Nephron progenitor cell (in vitro differentiated cells): ENCODE measurements at regions not wholly inside any gene's neighbourhood (a gene's known extent, or its start where the extent isn't known, plus 50 kb on each side); places are given as distances from the start of the nearest gene placed in this dataset.

ENCODE experiments used
- DNase-seq: peaks from one replicate; pipeline ENCODE4 v3.0.0; 2021
- H3K27ac Mint-ChIP-seq: 2 replicates; pipeline ENCODE4 v1.8.0; 2021; ENCODE audit warnings: mild to moderate bottlenecking, moderate library complexity, mixed read lengths
- H3K27me3 Mint-ChIP-seq: 2 replicates; pipeline ENCODE4 v1.8.0; 2021; ENCODE audit warnings: mild to moderate bottlenecking, low read depth, mixed read lengths; ENCODE audit not compliant: poor library complexity
- H3K36me3 Mint-ChIP-seq: 2 replicates; pipeline ENCODE4 v1.8.0; 2021; ENCODE audit warnings: low read depth, mixed read lengths
- H3K4me1 Mint-ChIP-seq: 2 replicates; pipeline ENCODE4 v1.8.0; 2021; ENCODE audit warnings: mixed read lengths
- H3K4me3 Mint-ChIP-seq: 2 replicates; pipeline ENCODE4 v1.8.0; 2021; ENCODE audit warnings: mild to moderate bottlenecking, moderate library complexity, mixed read lengths
- H3K9me3 Mint-ChIP-seq: 2 replicates; pipeline ENCODE4 v1.8.0; 2021; ENCODE audit warnings: mild to moderate bottlenecking, moderate library complexity, mixed read lengths
- TF ChIP-seq, protein P1 (sequence below): fragments of 200-600 bp; sonication (generic); IDR thresholded peaks from 2 replicates; pipeline ENCODE4 v1.5.0; 2021; ENCODE audit warnings: antibody characterized with exemption

GRCh38 chrX:121163443-121163842 is 116.0 kb downstream of the GLUD2 start:
- H3K9me3 Mint-ChIP-seq = peaks cover 22% of the 10 kb centered on the region
- H3K4me3 Mint-ChIP-seq = no peak overlapping the region
- H3K27ac Mint-ChIP-seq = no peak overlapping the region
- H3K27me3 Mint-ChIP-seq = peaks cover 2% of the 10 kb centered on the region
- no peaks in the 10 kb centered on the region for H3K36me3 Mint-ChIP-seq
- TF ChIP-seq, protein P1, sequence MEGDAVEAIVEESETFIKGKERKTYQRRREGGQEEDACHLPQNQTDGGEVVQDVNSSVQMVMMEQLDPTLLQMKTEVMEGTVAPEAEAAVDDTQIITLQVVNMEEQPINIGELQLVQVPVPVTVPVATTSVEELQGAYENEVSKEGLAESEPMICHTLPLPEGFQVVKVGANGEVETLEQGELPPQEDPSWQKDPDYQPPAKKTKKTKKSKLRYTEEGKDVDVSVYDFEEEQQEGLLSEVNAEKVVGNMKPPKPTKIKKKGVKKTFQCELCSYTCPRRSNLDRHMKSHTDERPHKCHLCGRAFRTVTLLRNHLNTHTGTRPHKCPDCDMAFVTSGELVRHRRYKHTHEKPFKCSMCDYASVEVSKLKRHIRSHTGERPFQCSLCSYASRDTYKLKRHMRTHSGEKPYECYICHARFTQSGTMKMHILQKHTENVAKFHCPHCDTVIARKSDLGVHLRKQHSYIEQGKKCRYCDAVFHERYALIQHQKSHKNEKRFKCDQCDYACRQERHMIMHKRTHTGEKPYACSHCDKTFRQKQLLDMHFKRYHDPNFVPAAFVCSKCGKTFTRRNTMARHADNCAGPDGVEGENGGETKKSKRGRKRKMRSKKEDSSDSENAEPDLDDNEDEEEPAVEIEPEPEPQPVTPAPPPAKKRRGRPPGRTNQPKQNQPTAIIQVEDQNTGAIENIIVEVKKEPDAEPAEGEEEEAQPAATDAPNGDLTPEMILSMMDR = no peak
- no peak for DNase-seq
- H3K4me1 Mint-ChIP-seq = peaks cover 17% of the 10 kb centered on the region

DNA sequence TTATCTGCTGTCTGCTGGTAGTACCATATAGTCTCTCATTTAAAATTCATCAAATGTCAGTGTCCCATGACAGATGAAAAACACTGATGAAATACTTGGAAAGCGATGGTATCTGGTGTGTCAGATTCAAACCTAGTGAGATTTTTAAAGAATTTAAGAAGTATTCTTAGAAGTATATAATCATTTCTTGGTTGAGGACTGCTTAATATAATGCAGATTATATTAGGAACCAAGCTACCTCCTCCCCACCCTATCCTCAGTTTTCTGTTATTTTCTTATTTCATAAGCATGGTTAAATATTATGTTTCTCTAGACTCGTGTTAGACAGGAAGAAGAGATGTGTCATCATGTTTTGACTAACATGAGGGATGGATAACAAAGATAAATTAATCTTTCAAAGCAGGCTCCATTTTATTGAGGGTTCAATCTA is 118.5 kb downstream of the GLUD2 start:
- TF ChIP-seq, protein P1 = no peak
- H3K4me1 Mint-ChIP-seq = peaks cover 11% of the 10 kb centered on the region
- no peak overlapping the region for H3K4me3 Mint-ChIP-seq
- DNase-seq = no peak
- H3K27me3 Mint-ChIP-seq = no peaks in the 10 kb centered on the region
- no peaks in the 10 kb centered on the region for H3K36me3 Mint-ChIP-seq
- no peak overlapping the region for H3K27ac Mint-ChIP-seq
- peaks cover 16% of the 10 kb centered on the region for H3K9me3 Mint-ChIP-seq

- no peaks in the 10 kb centered on the region for H3K27me3 Mint-ChIP-seq
- peaks cover 15% of the 10 kb centered on the region for H3K9me3 Mint-ChIP-seq
- H3K36me3 Mint-ChIP-seq = no peaks in the 10 kb centered on the region
- H3K27ac Mint-ChIP-seq = no peak overlapping the region
- H3K4me1 Mint-ChIP-seq = no peaks in the 10 kb centered on the region
- TF ChIP-seq, protein P1 = no peak
- DNase-seq = no peak
- H3K4me3 Mint-ChIP-seq = no peak overlapping the region
These were observed 122.0 kb downstream of the GLUD2 start for GRCh38 chrX:121169099-121170035.

DNA sequence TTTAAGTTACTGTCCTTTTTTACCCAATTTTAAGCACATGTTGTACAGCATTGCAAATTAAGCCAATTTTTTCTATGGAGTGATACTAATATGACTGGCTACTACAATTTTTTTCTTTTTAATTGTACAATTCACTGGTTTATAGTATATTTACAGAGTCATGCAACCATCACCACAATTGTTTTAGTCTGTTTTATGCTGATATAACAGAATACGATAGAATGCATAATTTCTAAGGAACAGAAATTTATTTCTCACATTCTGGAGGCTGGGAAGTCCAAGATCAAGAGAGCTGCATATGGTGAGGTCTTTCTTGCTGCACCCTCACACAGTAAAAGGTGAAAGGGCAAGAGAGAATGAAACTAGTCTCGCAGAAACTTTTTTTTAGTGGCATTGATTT is 125.3 kb downstream of the GLUD2 start:
- TF ChIP-seq, protein P1 = no peak

GRCh38 chrX:121179972-121180371 is 132.6 kb downstream of the GLUD2 start:
- no peak for DNase-seq
- Mint-ChIP-seq H3K36me3 (no peaks in the 10 kb centered on the region), H3K4me3 (no peak overlapping the region), H3K27ac (no peak overlapping the region), H3K9me3 (peaks cover 81% of the 10 kb centered on the region), H3K4me1 (no peaks in the 10 kb centered on the region), H3K27me3 (peaks cover 2% of the 10 kb centered on the region)
- TF ChIP-seq, protein P1 = no peak

More for the DNA sequence above, 125.3 kb downstream of the GLUD2 start:
- Mint-ChIP-seq H3K27me3 (no peaks in the 10 kb centered on the region), H3K4me1 (no peaks in the 10 kb centered on the region), H3K9me3 (peaks cover 42% of the 10 kb centered on the region), H3K27ac (no peak overlapping the region), H3K36me3 (no peaks in the 10 kb centered on the region), H3K4me3 (no peak overlapping the region)
- DNase-seq = no peak

DNA sequence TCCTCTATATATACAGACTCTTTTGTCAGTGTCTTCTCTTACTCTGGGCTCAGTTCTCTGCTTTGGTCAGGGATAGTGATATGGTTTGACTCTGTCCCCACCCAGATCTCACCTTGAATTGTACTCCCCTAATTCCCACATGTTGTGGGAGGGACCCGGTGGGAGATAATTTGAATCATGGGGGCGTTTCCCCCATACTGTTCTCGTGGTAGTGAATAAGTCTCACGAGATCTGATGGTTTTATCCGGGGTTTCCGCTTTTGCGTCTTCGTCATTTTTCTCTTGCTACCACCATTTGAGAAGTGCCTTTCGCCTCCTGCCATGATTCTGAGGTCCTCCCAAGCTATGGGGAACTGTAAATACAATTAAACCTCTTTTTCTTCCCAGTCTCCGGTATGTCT is 144.4 kb downstream of the GLUD2 start:
- TF ChIP-seq, protein P1 = no peak
- Mint-ChIP-seq H3K4me1 (no peaks in the 10 kb centered on the region), H3K27me3 (peaks cover 2% of the 10 kb centered on the region), H3K4me3 (no peak overlapping the region), H3K36me3 (no peaks in the 10 kb centered on the region), H3K9me3 (peaks cover 58% of the 10 kb centered on the region), H3K27ac (no peak overlapping the region)
- no peak for DNase-seq
